HepG2 (cell line): ENCODE measurements at regions not wholly inside any gene's neighbourhood (a gene's known extent, or its start where the extent isn't known, plus 50 kb on each side); places are given as distances from the start of the nearest gene placed in this dataset.

ENCODE experiments used
- ATAC-seq: fragments of 200-7000 bp; cut with Tn5 transposase; 3 replicates; pipeline ENCODE4 v1.9.1; 2020; ENCODE audit warnings: mild to moderate bottlenecking, moderate library complexity
- BruUV-seq: library from RNA; stranded (reverse); fragments of 400-500 nt; replicated peaks from 2 replicates; lab custom pipeline; 2021; lab: Mats Ljungman, UMichigan
- CTCF ChIA-PET: fragments of 300-600 bp; formaldehyde crosslinking; extraction: SDS; loops from one replicate; lab custom pipeline; 2021; ENCODE audit warnings: low total read pairs, inconsistent platforms, low intra/inter-chr PET ratio; lab: Yijun Ruan, JAX
- POLR2A ChIA-PET: fragments of 350-600 bp; sonication (Branson Sonifier 250); formaldehyde crosslinking; loops from one replicate; lab custom pipeline; 2020; ENCODE audit warnings: antibody characterized with exemption, inconsistent platforms; lab: Yijun Ruan, JAX
- DNase-seq: peaks from one replicate; pipeline ENCODE4 v3.0.0-alpha.2; 2015; ENCODE audit warnings: low spot score
- FAIRE-seq: peaks from 3 replicates; lab custom pipeline; 2011; peaks lifted over from hg19 to GRCh38; lab: Jason Lieb, UNC
- H2AFZ ChIP-seq: one replicate; pipeline ENCODE4 v1.6.1; 2011; ENCODE audit warnings: low read length, inconsistent platforms
- H3K27ac ChIP-seq: fragments of 300-600 bp; 3 replicates; pipeline ENCODE4 v1.8.0; 2011; ENCODE audit warnings: mixed run types, mild to moderate bottlenecking, mixed read lengths, low read length, inconsistent platforms; ENCODE audit not compliant: insufficient read depth; ENCODE audit errors: extremely low read length
- H3K27me3 ChIP-seq, 2 experiments: fragments of 200-600 bp in 1 of 2; 2 replicates in 1 of 2; 3 replicates in 1 of 2; pipeline versions ENCODE4 v1.6.0 to v1.8.0; 2011; ENCODE audit warnings: low read length in 2 of 2, mild to moderate bottlenecking in 2 of 2, moderate library complexity in 2 of 2, inconsistent platforms in 1 of 2; ENCODE audit not compliant: insufficient read depth in 2 of 2, control insufficient read depth in 1 of 2
- H3K36me3 ChIP-seq, 2 experiments: fragments of 200-600 bp in 1 of 2; replicated peaks in 1 of 2; 2 replicates in 1 of 2; 3 replicates in 1 of 2; pipeline versions ENCODE4 v1.5.1 to v1.8.0; 2011; ENCODE audit warnings: low read length in 2 of 2, inconsistent platforms in 1 of 2; ENCODE audit not compliant: insufficient read depth in 2 of 2, control insufficient read depth in 1 of 2
- H3K4me1 ChIP-seq: 2 replicates; pipeline ENCODE4 v1.5.1; 2012; ENCODE audit warnings: low read length, inconsistent platforms; ENCODE audit not compliant: insufficient read depth
- H3K4me2 ChIP-seq: 2 replicates; pipeline ENCODE4 v1.6.0; 2011; ENCODE audit warnings: low read depth, low read length, inconsistent platforms
- H3K4me3 ChIP-seq, 3 experiments: fragments of 200-600 bp in 1 of 3; sonication (generic), shearing (Covaris generic) in 1 of 3; replicated peaks in 1 of 3; 2 replicates each; pipeline ENCODE4 v1.5.1; 2011 to 2016; ENCODE audit warnings: low read length in 3 of 3, inconsistent platforms in 2 of 3, low read depth in 2 of 3, mild to moderate bottlenecking in 2 of 3, control low read depth in 1 of 3, mixed read lengths in 1 of 3; ENCODE audit not compliant: insufficient read depth in 1 of 3
- H3K79me2 ChIP-seq: one replicate; pipeline ENCODE4 v1.6.1; 2011; ENCODE audit warnings: low read length, inconsistent platforms; ENCODE audit not compliant: insufficient read depth
- H3K9ac ChIP-seq: 2 replicates; pipeline ENCODE4 v1.6.0; 2011; ENCODE audit warnings: mild to moderate bottlenecking, low read depth, low read length, inconsistent platforms; ENCODE audit not compliant: insufficient read depth
- H3K9me3 ChIP-seq: 2 replicates; pipeline ENCODE4 v1.5.1; 2012; ENCODE audit warnings: mild to moderate bottlenecking, low read length
- H4K20me1 ChIP-seq: 2 replicates; pipeline ENCODE4 v1.6.0; 2011; ENCODE audit warnings: inconsistent platforms, mild to moderate bottlenecking, low read length, moderate library complexity; ENCODE audit not compliant: insufficient read depth
- AHDC1 ChIP-seq: sonication (generic); formaldehyde crosslinking; IDR thresholded peaks from 2 replicates; pipeline ENCODE4 v1.5.1; 2020; ENCODE audit warnings: mild to moderate bottlenecking, missing genetic modification reagents, borderline replicate concordance
- ATF3 ChIP-seq: sonication (generic); formaldehyde crosslinking; IDR thresholded peaks from 2 replicates; pipeline ENCODE4 v1.4.0; 2020; ENCODE audit warnings: missing genetic modification reagents
- CREM ChIP-seq, 2 experiments: sonication (generic) in 1 of 2; formaldehyde crosslinking in 1 of 2; IDR thresholded peaks; 2 replicates each; pipeline versions ENCODE4 v1.4.0 to v1.6.1; 2016 to 2020; ENCODE audit warnings: antibody characterized with exemption in 1 of 2, mild to moderate bottlenecking in 1 of 2, missing genetic modification reagents in 1 of 2
- FOSL1 ChIP-seq: sonication (generic); formaldehyde crosslinking; IDR thresholded peaks from 2 replicates; pipeline ENCODE4 v1.9.0; 2021; ENCODE audit warnings: missing genetic modification reagents, borderline replicate concordance
- FOXP1 ChIP-seq, 2 experiments: fragments of 450-650 bp in 1 of 2; IDR thresholded peaks; 2 replicates each; pipeline ENCODE4 v1.6.1; 2017 to 2018; ENCODE audit warnings: antibody characterized with exemption in 1 of 2
- MTA3 ChIP-seq: sonication (generic); formaldehyde crosslinking; IDR thresholded peaks from 2 replicates; pipeline ENCODE4 v1.4.0; 2020; ENCODE audit warnings: missing genetic modification reagents
- NFIB ChIP-seq: sonication (generic); formaldehyde crosslinking; IDR thresholded peaks from 2 replicates; pipeline ENCODE4 v1.9.0; 2021; ENCODE audit warnings: missing genetic modification reagents, mild to moderate bottlenecking, borderline replicate concordance
- REL ChIP-seq: sonication (generic); formaldehyde crosslinking; conservative IDR thresholded peaks from 2 replicates; pipeline ENCODE4 v1.8.0; 2022; ENCODE audit warnings: mild to moderate bottlenecking, missing genetic modification reagents, moderate library complexity
- TCF7 ChIP-seq: sonication (generic); IDR thresholded peaks from 2 replicates; pipeline ENCODE4 v1.6.1; 2016; ENCODE audit warnings: antibody characterized with exemption, low read depth
- ZIK1 ChIP-seq: sonication (generic); formaldehyde crosslinking; IDR thresholded peaks from 2 replicates; pipeline ENCODE4 v1.5.0; 2020; ENCODE audit warnings: mild to moderate bottlenecking, low read depth, missing genetic modification reagents, borderline replicate concordance
- ZMAT3 ChIP-seq: sonication (generic); formaldehyde crosslinking; conservative IDR thresholded peaks from 2 replicates; pipeline ENCODE4 v1.7.0; 2021; ENCODE audit warnings: missing genetic modification reagents
- ZNF530 ChIP-seq: sonication (generic); formaldehyde crosslinking; IDR thresholded peaks from 2 replicates; pipeline ENCODE4 v1.5.0; 2020; ENCODE audit warnings: low read depth, mild to moderate bottlenecking, missing genetic modification reagents
- ZNF549 ChIP-seq: sonication (generic); formaldehyde crosslinking; IDR thresholded peaks from 2 replicates; pipeline ENCODE4 v1.5.0; 2020; ENCODE audit warnings: missing genetic modification reagents
- ZNF558 ChIP-seq: sonication (generic); formaldehyde crosslinking; IDR thresholded peaks from 2 replicates; pipeline ENCODE4 v1.9.0; 2022; ENCODE audit warnings: mild to moderate bottlenecking, missing genetic modification reagents, borderline replicate concordance
- ZSCAN20 ChIP-seq: sonication (generic); formaldehyde crosslinking; IDR thresholded peaks from 2 replicates; pipeline ENCODE4 v1.4.0; 2020; ENCODE audit warnings: missing genetic modification reagents, mild to moderate bottlenecking, borderline replicate concordance
- WGBS: methylation state at CpG from one replicate; pipeline ENCODE4 v1.1.6; 2017; ENCODE audit warnings: low lambda C conversion rate; 5-methylcytosine and 5-hydroxymethylcytosine counted together
- in situ Hi-C: cut with HindIII; loops from 2 replicates; pipeline ENCODE4 v1.10.0; 2017; ENCODE audit warnings: low pct_unique_long_range_greater_than_20kb; ENCODE audit not compliant: extremely low pct_ligation_motif_present
- intact Hi-C: fragments of 100-400 bp; cut with micrococcal nuclease; formaldehyde crosslinking; loops from one replicate; pipeline ENCODE4 v1.10.0; 2022; ENCODE audit not compliant: unreplicated experiment

DNA sequence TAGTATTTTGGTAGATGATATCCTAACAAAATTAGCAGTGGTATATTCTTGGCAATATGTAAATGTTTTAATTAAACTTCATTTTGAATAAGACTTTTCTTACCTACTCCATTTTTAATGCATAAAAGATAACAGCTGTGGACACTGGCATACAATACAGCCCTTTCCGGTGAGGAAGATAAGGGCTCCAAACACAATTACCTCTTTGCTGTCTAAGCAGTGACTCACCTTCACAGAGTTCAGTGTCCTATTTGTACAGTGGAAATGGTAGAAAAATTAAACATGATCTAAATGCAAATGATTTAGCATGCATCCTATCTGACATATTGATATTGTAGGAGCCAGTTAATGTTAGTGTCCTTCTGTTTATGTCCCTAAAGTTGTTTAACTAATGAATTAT lies 969.4 kb downstream of the PLOD2 start:
- no peak overlapping the region for H3K27ac ChIP-seq
- ATAC-seq (peak; percentile 97), DNase-seq (peak; percentile 65), FAIRE-seq (no peak)
- no peaks in the 10 kb centered on the region for H3K79me2 ChIP-seq
- H3K4me2 ChIP-seq = peak overlapping the region; percentile 2; the same call in 1 of the 2 replicates
- POLR2A ChIA-PET = no interaction called here
- 0% methylated on average over 1 of the region's 1 CpG for WGBS
- H3K9ac ChIP-seq = no peak overlapping the region
- no peaks in the 10 kb centered on the region for H4K20me1 ChIP-seq
- H3K36me3 ChIP-seq = no peaks in the 10 kb centered on the region
- no peaks in the 10 kb centered on the region for H3K9me3 ChIP-seq
- no peak overlapping the region for H2AFZ ChIP-seq
- intact Hi-C loops (no loop called here), in situ Hi-C loops (no loop called here)
- CTCF ChIA-PET = no interaction called here
- no peaks in the 10 kb centered on the region for H3K27me3 ChIP-seq
- BruUV-seq = no TSS peak
- H3K4me1 ChIP-seq = peaks cover 33% of the 10 kb centered on the region
- H3K4me3 ChIP-seq = no peak overlapping the region
- TF ChIP-seq FOSL1 (CRISPR knock-in tag) = peak; percentile 80
- no peak for TF ChIP-seq ZNF530 (CRISPR knock-in tag)
- no peak for TF ChIP-seq FOXP1 (IDR thresholded peaks at IDR 0.05)
- peak; percentile 31; the same call in 1 of the 2 replicates for TF ChIP-seq FOXP1 (CRISPR knock-in tag; IDR thresholded peaks at IDR 0.05)
- no peak for TF ChIP-seq REL (CRISPR knock-in tag)
- TF ChIP-seq MTA3 = no peak
- TF ChIP-seq ZNF549 (CRISPR knock-in tag) = no peak
- 0 out of 2 replicates have a peak, but pooled peaks have one; percentile 15 for TF ChIP-seq CREM (IDR thresholded peaks at IDR 0.05)
- no peak for TF ChIP-seq CREM (CRISPR knock-in tag; IDR thresholded peaks at IDR 0.05)
- TF ChIP-seq ZSCAN20 (CRISPR knock-in tag) = no peak
- TF ChIP-seq NFIB (CRISPR knock-in tag) = no peak
- TF ChIP-seq ZMAT3 (CRISPR knock-in tag) = no peak
- TF ChIP-seq TCF7 = no peak
- TF ChIP-seq ZIK1 (CRISPR knock-in tag) = no peak
- TF ChIP-seq ZNF558 (CRISPR knock-in tag) = no peak
- TF ChIP-seq ATF3 (CRISPR knock-in tag) = peak; percentile 61
- peak; percentile 38; the same call in 1 of the 2 replicates for TF ChIP-seq AHDC1 (CRISPR knock-in tag)
